A673 (cell line): ENCODE measurements at regions not wholly inside any gene's neighbourhood (a gene's known extent, or its start where the extent isn't known, plus 50 kb on each side); places are given as distances from the start of the nearest gene placed in this dataset.

Experiments
- BruUV-seq: library from RNA; stranded (reverse); fragments of 400-500 nt; replicated peaks from 2 replicates; lab custom pipeline; 2021; lab: Mats Ljungman, UMichigan
- CTCF ChIA-PET: fragments of 300-600 bp; sonication (Branson Sonifier 250); formaldehyde crosslinking; loops from one replicate; lab custom pipeline; 2022; ENCODE audit warnings: antibody characterized with exemption; lab: Charles Lee
- POLR2A ChIA-PET: fragments of 300-600 bp; sonication (Branson Sonifier 250); formaldehyde crosslinking; loops from one replicate; lab custom pipeline; 2022; ENCODE audit warnings: antibody characterized with exemption; ENCODE audit not compliant: low non-redundant PET; lab: Charles Lee
- DNase-seq: peaks from one replicate; pipeline ENCODE4 v3.0.0-alpha.2; 2015; ENCODE audit warnings: low spot score
- H3K27ac ChIP-seq: fragments of 200-600 bp; sonication (generic); 2 replicates; pipeline ENCODE4 v1.5.1; 2016; ENCODE audit warnings: mixed run types, low read depth, mild to moderate bottlenecking, mixed read lengths, antibody characterized with exemption, low read length; ENCODE audit not compliant: poor library complexity, severe bottlenecking
- H3K27me3 ChIP-seq: fragments of 200-600 bp; sonication (generic); replicated peaks from 2 replicates; pipeline ENCODE4 v1.6.1; 2017; ENCODE audit warnings: mixed run types, low read depth, mild to moderate bottlenecking, mixed read lengths, antibody characterized with exemption, low read length; ENCODE audit not compliant: insufficient read depth, poor library complexity
- H3K36me3 ChIP-seq: fragments of 200-600 bp; sonication (generic); 2 replicates; pipeline ENCODE4 v1.6.1; 2016; ENCODE audit warnings: mixed run types, mild to moderate bottlenecking, mixed read lengths, antibody characterized with exemption, low read length; ENCODE audit not compliant: insufficient read depth, poor library complexity, severe bottlenecking
- H3K4me1 ChIP-seq: fragments of 200-600 bp; sonication (generic); 2 replicates; pipeline ENCODE4 v1.6.1; 2017; ENCODE audit warnings: mixed run types, mild to moderate bottlenecking, mixed read lengths, antibody characterized with exemption, low read length; ENCODE audit not compliant: insufficient read depth, poor library complexity, severe bottlenecking
- H3K4me3 ChIP-seq: fragments of 200-600 bp; sonication (generic); 2 replicates; pipeline ENCODE4 v1.5.1; 2016; ENCODE audit warnings: low read depth, mixed run types, mild to moderate bottlenecking, mixed read lengths, low read length; ENCODE audit not compliant: poor library complexity, severe bottlenecking
- H3K9me3 ChIP-seq: fragments of 200-600 bp; sonication (generic); 2 replicates; pipeline ENCODE4 v1.6.1; 2016; ENCODE audit warnings: mixed run types, low read depth, mild to moderate bottlenecking, mixed read lengths, antibody characterized with exemption, low read length; ENCODE audit not compliant: poor library complexity, severe bottlenecking
- EZH2 ChIP-seq: fragments of 200-600 bp; sonication (generic); IDR thresholded peaks from 2 replicates; pipeline ENCODE4 v1.6.1; 2017; ENCODE audit warnings: borderline replicate concordance, low read depth, mild to moderate bottlenecking, mixed read lengths, antibody characterized with exemption, low read length; ENCODE audit not compliant: poor library complexity, severe bottlenecking
- intact Hi-C: fragments of 100-400 bp; cut with micrococcal nuclease; formaldehyde crosslinking; loops from one replicate; pipeline ENCODE4 v1.10.0; 2022; ENCODE audit not compliant: unreplicated experiment
- TF ChIP-seq, protein P1 (sequence below): fragments of 300-800, 200-600 bp; sonication (generic); conservative IDR thresholded peaks from 2 replicates; pipeline ENCODE4 v1.5.1; 2017; ENCODE audit warnings: low read depth, mild to moderate bottlenecking, antibody characterized with exemption, low read length, moderate library complexity, mixed read lengths

- POLR2A ChIA-PET = no interaction called here
- peaks cover 14% of the 10 kb centered on the region for H3K27me3 ChIP-seq
- CTCF ChIA-PET = no interaction called here
- intact Hi-C loops = no loop called here
- BruUV-seq = no TSS peak
- H3K4me1 ChIP-seq = no peaks in the 10 kb centered on the region
- H3K27ac ChIP-seq = no peak overlapping the region
- TF ChIP-seq, protein P1, sequence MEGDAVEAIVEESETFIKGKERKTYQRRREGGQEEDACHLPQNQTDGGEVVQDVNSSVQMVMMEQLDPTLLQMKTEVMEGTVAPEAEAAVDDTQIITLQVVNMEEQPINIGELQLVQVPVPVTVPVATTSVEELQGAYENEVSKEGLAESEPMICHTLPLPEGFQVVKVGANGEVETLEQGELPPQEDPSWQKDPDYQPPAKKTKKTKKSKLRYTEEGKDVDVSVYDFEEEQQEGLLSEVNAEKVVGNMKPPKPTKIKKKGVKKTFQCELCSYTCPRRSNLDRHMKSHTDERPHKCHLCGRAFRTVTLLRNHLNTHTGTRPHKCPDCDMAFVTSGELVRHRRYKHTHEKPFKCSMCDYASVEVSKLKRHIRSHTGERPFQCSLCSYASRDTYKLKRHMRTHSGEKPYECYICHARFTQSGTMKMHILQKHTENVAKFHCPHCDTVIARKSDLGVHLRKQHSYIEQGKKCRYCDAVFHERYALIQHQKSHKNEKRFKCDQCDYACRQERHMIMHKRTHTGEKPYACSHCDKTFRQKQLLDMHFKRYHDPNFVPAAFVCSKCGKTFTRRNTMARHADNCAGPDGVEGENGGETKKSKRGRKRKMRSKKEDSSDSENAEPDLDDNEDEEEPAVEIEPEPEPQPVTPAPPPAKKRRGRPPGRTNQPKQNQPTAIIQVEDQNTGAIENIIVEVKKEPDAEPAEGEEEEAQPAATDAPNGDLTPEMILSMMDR = no peak
- no peak for TF ChIP-seq EZH2
- H3K36me3 ChIP-seq = no peaks in the 10 kb centered on the region
- DNase-seq = no peak
- H3K4me3 ChIP-seq = no peak overlapping the region
- no peaks in the 10 kb centered on the region for H3K9me3 ChIP-seq
Measured at GRCh38 chr2:23066686-23067085, 318.3 kb upstream of the KLHL29 start.

GRCh38 chr2:23069156-23069555 is 315.8 kb upstream of the KLHL29 start:
- H3K36me3 ChIP-seq = no peaks in the 10 kb centered on the region
- ChIA-PET CTCF (no interaction called here), POLR2A (no interaction called here)
- H3K9me3 ChIP-seq = no peaks in the 10 kb centered on the region
- no peaks in the 10 kb centered on the region for H3K4me1 ChIP-seq
- intact Hi-C loops = no loop called here
- no peak for DNase-seq
- peaks cover 24% of the 10 kb centered on the region for H3K27me3 ChIP-seq
- no peak overlapping the region for H3K27ac ChIP-seq
- no peak overlapping the region for H3K4me3 ChIP-seq
- no TSS peak for BruUV-seq
- TF ChIP-seq, protein P1 = no peak
- no peak for TF ChIP-seq EZH2

GRCh38 chr2:23069923-23070322 is 315.1 kb upstream of the KLHL29 start:
- intact Hi-C loops = no loop called here
- no peak for DNase-seq
- CTCF ChIA-PET = no interaction called here
- TF ChIP-seq, protein P1 = no peak
- TF ChIP-seq EZH2 = no peak
- POLR2A ChIA-PET = no interaction called here
- Histone ChIP-seq H3K9me3 (no peaks in the 10 kb centered on the region), H3K27ac (no peak overlapping the region), H3K36me3 (no peaks in the 10 kb centered on the region), H3K4me1 (no peaks in the 10 kb centered on the region), H3K4me3 (no peak overlapping the region), H3K27me3 (peaks cover 24% of the 10 kb centered on the region)
- BruUV-seq = no TSS peak
